ENCODE measurements at regions not wholly inside any gene's neighbourhood (a gene's known extent, or its start where the extent isn't known, plus 50 kb on each side); places are given as distances from the start of the nearest gene placed in this dataset.

- TF ChIP-seq, protein P1, sequence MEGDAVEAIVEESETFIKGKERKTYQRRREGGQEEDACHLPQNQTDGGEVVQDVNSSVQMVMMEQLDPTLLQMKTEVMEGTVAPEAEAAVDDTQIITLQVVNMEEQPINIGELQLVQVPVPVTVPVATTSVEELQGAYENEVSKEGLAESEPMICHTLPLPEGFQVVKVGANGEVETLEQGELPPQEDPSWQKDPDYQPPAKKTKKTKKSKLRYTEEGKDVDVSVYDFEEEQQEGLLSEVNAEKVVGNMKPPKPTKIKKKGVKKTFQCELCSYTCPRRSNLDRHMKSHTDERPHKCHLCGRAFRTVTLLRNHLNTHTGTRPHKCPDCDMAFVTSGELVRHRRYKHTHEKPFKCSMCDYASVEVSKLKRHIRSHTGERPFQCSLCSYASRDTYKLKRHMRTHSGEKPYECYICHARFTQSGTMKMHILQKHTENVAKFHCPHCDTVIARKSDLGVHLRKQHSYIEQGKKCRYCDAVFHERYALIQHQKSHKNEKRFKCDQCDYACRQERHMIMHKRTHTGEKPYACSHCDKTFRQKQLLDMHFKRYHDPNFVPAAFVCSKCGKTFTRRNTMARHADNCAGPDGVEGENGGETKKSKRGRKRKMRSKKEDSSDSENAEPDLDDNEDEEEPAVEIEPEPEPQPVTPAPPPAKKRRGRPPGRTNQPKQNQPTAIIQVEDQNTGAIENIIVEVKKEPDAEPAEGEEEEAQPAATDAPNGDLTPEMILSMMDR (IDR thresholded peaks at IDR 0.05 in 2 of 3, conservative IDR thresholded peaks at IDR 0.05 in 1 of 3; ENCODE audit: borderline replicate concordance in 1 of 3, insufficient read depth in 1 of 3, low read depth in 2 of 3, low read length in 2 of 3), result no peak
- TF ChIP-seq POLR2A (IDR thresholded peaks at IDR 0.05; ENCODE audit: borderline replicate concordance, extremely low read depth, insufficient read depth, insufficient read length) (no peak), REST (IDR thresholded peaks at IDR 0.05; ENCODE audit: low read depth) (no peak)
Measured at GRCh38 chr16:79497606-79498350, 102.8 kb downstream of the MAF start.
